ENCODE measurements at regions not wholly inside any gene's neighbourhood (a gene's known extent, or its start where the extent isn't known, plus 50 kb on each side); places are given as distances from the start of the nearest gene placed in this dataset.

DNA sequence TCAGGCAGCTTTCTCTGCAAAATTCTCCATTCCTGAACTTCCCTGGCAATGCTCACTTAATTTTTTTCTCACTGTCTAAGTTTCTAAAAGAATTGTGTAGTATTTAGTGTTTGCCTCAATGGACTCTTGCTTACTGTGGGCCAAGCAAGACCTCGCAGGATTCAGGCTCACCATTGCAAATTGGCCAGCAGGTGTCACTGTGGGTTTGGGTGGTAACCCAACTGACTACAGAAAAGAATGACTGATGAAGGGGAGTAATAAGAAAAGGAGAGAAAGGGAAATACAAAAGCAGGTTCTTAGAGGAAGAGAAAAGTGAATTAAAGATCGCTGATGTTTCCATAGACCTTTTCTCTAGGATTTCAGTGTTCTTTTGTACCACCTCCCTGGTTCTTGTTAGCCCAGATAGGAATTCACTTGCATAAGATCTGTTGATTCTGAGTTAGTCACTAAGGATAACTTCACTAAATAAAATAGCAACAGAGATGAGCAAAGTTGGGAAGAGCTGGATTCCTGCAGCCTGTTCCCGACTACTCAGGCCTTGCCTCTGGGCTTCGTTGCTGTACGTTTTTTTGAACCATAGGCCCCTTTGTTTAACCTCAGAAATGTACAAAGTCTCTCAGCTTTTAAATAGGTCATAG is 386.5 kb upstream of the DDHD1 start:
- peak in 1 of 2 donors; percentile 31 for DNase-seq

DNA sequence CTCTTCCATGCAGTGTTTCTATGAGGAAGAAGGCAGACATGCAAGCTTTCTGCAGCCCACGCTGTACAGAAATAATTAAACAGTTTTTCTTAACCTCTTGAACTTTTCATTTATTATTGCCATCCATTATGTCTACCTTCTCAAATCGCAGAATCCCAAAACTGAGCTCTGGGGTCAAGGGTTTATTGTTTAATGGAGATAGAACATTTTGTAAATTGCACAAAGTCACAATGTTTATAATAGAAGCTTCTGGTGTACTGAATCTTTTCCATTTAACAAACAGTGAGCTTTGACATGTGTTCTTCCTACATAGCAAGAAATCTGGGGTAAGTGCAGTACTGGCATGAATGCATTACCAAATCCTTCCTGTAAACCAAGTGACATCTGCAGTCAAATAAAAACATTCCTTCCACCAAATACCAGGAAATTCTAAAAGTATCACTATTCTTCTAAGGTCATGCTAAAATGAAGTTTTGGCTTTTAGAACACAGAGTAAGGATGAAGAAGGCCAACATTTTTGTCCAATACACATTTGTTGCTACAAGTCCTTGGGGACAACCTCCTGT is 385.3 kb upstream of the DDHD1 start:
- DNase-seq, result no peak

DNA sequence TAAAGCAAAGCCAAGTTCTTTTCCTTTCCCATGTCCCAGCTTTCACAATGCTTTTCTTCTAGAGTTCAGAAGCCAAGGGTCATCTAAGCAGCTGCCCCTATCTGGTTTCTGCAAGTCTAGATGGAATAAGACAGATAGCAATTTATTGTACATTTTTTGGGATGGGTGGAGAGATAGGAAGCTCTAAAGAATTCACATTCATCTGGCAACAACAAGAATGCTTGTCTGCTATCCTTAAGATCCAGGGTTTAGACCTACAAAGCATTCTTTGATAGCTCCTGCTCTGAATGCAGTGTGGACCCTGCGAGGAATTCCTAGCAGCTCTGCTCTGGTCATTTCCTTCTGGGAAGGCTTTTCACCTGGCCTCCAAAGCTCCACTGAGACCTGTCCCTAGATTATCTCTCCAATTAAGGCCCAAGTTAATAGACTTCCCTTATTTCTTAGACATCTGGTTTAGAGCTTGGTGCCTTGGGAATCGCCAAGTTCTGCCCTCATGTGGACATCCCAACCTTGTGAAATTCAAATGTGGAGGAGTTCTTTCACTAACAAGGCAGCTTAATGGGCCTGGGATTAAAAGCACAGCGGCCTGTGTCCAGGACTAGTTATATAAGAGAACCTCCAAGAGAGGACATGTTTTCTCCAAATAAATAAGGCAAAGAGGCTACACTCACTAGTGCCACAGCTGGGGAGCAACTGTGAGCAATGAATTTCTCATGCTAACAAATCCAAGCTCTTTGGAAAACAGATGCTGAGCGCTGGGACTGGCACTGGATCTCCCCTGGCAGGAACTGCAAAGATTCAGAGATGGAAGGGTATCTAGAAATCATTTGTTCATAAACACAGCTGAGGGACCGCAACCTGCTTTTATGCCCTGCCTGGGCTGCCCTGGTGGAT is 384.5 kb upstream of the DDHD1 start:
- DNase-seq, result no peak

DNA sequence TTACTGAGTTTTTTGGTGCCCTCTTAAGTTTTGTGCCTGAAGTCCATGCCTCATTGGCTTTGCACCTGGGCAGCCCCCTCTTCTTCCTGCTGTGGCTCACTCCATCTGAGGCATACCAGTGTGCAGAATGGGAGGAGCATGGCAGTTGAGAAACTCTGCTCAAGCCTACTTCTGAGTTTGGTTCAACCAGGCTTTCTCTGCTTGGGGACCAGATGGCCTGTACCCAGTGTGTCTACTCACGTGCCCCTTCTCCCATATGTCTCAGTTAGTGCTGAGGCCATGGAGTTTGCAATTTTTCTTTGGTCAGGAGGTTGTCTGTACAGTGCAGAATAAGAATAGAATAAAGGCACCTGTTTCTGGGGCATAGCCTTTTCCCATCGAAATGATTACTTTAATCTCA is 383.3 kb upstream of the DDHD1 start:
- no peak for DNase-seq

DNA sequence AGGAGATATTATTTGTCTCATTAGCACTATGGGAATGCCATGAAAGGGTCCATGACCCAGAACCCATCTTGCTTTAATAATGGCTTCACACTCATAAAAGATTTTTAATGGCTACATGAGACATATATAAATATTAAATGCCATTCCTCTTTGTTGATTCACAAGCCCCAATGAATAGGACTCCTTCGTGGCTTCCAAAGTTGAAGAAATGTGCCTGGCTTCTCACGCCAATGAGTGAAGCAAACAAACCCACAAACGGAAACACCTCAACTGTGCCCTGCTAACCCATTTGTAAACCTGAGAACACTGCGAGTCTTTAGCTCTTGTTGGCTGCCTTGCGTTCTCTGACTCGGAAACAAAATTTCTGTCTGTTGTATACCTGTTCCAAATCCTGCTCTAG is 381.7 kb upstream of the DDHD1 start:
- no peak for DNase-seq

DNA sequence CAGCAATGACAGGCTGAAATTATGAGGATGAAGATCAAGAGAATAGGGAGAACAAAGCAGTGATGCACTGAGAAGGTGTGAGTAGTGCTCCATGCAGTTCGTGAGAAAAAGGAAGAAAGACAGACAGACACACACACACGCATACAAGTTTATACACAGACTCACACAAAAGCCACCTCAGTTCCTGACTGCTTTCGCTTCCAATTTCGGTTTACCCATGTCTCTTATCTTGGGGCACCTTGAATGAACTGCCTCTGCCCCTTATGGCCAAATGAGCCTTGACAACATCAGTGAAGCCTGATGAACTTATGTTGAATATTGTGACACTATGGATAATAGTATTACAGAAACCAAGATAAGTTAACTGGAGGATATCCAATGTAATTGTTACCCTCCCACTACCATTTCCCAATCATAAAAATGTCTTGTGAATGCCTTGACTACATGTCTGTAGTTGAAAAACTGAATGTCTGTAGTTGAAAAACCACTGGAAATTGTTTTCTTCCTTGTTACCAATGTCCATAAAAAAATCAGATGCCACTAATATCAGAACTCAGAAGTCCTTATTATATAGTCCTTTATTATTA is 380.4 kb upstream of the DDHD1 start:
- DNase-seq, result no peak

DNA sequence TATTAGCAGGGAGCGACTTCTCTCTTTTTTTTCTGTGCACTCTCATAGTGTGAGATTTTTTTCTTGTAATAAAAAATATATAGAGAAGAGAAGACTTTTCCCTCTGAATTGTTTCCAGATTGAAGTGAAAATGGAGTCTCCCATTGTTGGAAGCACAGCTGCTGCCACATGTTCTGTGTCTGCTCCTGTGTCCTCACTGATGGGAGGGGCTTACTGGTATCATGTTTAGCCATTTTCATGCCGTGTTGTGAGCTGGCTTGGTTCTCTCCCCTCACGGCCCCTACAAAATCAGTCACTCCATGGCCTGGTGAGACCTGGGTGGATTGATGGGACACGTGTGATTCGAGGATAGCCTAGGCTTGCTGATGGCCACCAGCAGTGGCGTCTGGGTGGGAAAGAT is 379.7 kb upstream of the DDHD1 start:
- DNase-seq, result no peak

DNA sequence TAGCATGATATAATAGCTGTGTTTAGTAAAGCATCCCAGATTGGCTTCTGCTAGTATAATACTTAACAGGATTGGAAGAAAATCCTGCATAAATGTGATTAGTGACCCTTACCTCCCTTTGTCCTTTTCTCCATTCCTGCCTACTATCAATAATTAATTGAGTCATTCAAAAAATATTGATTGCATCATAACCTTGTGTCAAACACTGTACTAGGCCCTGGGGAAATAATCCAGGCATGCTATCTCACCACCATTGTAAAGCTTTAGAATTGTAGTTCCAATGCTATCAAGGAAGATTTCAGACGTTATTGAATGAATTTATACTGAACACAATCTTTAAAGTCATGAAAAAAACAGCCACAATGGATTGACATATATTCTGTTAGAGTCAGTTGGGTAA is 378.6 kb upstream of the DDHD1 start:
- no peak for DNase-seq

DNA sequence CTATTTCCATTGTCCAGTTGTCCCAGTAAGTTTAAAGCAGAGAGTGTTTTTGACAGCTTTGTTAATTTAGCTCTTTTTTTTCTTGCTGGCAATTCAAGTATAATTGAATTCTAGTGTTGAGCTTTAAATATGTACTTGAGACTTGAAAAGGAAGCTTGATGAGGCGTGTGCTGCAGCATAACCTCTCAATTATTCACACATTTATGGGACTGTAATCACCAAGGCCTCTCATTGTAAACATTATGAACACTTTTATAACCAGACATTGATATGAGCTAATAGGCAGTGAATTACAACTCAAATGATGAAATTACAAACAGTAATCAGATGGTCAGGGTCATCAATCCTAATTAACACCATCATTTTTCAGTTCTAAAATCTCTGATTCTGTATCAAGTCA is 378.0 kb upstream of the DDHD1 start:
- DNase-seq, result no peak

DNA sequence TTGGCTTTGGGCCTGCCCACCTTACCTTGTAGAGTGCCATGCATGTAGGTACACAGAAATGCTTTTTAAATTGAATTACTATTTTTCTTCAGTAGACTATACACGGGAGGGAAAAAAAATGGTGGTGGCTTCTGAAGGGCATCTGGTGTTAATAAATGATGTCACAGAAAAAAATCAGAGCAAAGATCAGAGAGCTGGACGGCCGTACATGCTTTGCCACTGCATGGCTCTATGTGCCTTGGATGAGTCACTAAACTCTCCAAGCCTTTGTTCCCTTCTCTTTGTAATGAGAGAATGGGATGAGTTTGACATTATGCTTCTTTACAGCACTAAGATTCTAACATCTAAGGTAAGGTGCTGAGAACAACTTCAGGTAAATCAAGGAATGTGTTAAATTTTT is 376.4 kb upstream of the DDHD1 start:
- DNase-seq, result no peak

DNA sequence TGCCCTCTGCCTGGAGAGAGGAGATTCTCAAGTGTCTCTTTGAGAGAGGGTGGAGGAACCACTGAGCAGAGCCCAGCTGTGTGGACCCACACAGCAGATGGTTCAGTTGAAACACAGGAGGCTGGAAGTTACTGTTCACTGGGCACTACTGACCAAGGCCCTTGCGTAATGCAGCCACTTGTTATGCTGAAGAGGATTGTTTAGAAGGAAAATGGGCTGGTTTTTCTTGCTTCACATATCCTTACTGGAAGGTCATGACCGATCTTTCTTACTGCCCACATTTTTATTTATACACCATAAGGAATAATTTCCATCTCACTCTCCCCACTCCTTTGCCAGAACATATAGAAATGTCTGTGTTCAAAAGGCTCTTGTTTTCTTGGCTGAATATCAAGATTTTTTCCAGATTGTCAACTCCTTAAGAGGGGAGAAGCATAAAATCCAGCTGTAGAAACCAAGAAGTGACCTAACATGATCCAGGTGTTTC is 375.1 kb upstream of the DDHD1 start:
- DNase-seq, result no peak

DNA sequence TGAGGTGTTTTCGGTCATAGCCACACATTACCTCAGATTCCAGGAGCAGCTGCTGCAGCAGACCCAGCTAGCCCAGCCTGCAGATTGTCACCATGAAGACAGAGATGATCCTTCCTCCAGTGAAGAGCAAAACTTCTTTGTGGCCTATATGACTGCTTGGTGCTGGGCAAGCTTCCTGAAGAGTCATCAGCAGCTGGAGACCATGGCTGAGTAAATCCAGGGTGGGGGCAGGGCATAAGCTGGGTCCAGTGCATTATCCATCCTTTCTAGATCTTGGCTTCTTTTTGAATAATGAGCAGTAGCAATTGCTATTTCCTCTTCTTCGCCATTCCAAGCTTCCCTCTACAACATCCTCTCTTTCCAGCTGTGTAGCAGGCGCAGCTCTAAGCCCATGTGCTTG is 373.1 kb upstream of the DDHD1 start:
- no peak for DNase-seq

DNA sequence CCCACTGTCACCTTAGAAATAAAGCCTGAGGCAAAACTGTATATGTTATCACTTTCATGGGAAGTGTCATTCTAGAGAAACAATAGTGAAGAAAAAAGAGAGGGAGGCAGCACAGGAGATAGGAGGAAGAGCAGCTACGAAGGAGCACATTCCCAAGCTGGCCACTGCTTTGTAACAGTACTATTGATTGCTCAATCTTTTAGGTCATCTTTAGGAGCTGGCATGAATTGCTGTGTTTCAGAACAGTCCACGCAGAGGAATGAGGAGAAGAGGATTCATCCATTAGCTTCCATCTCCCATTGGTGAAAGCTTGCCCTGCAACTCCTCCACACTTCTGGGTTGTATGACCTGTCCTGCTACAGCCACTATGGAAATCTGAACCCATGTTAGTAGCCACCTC is 372.5 kb upstream of the DDHD1 start:
- no peak for DNase-seq

DNA sequence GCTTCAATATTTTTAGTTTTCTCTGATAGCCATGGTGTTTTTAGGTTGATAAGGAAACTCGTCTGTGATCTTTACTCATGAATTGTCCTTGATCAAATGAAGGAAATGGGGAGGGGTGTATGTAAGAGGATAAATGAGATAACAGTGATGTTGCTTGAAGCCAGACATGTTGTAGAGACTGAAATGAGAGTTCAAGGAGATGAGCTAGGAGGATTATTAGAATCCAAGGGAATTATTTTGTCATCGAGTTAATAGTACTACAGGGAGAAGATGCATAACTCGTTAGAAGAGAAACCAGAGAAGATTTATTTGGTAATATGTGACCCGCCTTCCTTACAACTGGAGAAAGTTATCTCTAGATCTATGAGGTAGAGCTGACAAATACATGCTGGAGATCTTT is 371.3 kb upstream of the DDHD1 start:
- DNase-seq, result no peak

DNA sequence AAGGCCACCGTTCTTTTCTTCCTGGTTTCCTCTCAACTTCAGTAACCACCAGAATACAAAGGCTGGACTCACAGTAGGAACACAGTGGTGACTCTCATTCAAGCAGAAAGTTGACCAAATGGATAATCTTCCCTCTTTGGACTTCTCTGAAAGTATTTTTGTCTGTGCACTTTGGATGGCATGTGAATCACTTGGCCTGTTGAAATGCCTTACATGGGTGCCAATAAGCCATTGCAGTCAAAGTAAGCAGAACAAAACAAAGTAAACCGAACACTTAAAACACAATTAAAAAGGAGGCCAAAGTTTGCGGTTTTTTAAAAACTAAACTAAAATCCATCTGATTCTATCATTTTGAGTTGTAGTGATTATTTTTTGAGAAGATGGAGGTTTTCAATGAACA is 370.1 kb upstream of the DDHD1 start:
- DNase-seq, result no peak

DNA sequence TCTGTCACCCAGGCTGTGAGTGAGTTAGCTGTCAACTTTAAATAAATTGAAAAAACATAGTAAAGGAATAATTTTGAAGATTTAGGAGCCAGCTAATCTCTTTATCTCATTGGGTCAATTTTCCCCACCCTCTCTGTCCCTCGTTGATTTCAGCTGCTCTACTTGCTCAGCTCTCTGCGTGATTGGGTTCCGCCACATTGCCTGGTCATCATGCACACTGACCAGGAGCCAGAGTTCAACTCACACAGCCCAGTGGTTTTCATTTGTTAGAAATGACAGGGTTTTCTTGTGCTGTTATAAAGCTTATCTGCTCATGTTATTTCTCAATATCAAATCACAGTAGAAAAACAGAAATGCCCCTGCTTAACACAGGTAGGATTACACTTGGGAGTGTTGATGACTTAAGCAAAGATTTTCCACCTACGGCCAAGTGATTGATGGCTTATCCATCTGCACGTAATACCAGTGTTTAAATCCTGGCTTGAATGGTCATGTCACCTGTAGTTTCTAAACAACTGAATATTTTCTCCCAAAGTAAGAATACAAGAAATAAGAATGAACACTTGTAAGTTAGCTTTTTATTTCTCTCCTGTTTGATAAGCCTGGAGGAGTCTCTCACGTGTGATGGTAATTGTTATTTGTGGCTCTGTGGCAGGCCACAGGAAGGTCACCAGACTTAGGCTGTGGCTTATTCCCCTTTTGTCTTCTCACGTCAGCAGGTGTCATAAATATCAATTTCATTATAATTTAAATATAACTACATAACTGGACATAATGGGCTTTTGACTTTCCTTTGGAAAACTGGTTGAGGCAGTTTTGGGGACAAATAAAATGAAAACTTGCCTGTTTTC is 367.2 kb upstream of the DDHD1 start:
- no peak for DNase-seq

DNA sequence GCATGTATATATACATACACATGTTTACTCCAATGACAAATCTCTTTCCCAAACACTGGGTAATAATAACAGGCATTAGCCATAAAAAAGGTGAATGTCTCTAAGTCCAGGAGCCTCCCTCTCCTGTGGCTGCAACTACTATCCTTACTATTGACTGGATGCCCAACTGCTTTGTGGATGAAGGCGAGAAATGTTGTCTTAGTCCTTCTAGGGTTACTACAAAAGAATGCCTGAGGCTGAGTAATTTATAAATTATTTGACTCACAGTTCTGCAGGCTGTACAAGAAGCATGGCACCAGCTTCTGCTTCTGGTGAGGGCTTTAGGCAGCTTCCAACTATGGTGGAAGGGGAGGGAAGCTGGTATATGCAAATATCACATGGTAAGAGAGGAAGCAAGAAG is 366.0 kb upstream of the DDHD1 start:
- no peak for DNase-seq

DNA sequence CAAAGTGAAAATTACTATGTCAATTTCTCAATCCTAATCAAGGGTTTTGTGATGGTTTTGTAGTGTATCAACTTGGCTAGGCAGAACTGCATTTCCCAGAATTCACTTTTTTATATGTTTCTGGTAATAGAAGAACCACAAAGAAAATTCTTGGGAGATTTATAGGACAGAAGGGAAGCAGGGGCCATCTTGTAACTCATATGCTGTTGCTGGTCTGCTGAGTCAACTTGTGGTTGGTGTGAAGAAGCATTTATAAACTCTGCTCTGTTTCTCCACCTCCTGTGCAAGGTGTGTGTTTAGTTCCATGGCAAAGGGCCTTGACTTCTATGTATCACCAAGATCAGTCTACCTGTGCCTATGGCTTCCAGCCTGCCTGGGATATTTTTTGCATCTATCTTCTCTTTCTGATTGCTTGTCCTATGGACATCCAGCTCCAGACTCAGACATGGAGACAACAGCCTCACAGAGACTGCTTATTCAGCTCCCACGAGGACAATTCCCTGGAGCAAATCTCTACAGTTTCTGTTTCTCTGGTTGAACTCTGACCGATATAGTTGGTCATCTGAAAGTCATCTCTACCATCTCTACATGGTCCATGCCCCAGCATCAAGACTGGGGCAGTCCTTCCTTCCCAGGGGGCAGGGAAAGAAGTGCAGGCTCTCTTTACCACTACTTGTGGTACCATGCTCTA is 364.3 kb upstream of the DDHD1 start:
- DNase-seq, result no peak

DNA sequence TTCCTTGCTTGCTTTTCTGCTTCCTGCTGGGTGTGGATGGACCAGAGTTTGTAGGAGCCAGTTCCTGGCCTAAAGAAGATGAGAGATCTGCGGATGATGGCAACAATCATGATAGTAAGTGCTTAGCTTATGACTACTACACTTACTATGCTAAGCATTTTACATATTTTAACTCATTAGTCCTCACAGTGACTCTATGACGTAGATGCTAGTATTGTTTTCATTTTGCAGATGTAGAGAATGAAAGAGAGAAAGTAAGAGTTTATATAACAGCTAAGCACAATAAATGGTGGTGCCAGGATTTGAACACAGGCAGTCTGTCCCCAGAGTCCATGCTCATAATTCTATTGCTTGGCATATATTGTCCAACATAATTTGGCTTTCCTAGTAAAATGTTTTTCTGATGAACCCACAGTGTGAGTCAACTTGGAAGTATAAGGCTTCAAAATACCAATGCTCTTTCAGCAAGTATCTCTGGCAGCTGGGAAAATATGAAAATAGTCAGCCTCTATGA is 363.2 kb upstream of the DDHD1 start:
- no peak for DNase-seq

DNA sequence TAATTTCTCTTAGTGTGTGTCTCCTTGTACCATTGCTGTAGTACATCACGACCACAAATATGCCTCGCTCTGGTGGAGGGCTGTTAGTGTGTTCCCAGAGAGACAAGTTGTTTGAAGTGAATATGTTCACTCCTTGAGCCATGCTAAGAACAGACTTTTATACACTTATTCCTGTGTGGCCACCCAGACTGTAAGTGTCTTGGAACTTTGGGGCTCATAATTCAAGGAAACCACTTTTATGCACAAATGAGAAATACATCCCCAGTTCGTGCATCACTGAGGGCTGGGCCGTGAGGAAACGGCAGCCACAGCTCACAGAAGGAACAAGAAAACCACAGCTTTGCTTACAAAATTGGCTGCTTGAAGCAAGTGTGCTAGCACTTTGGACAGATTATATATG is 362.2 kb upstream of the DDHD1 start:
- DNase-seq, result no peak

DNA sequence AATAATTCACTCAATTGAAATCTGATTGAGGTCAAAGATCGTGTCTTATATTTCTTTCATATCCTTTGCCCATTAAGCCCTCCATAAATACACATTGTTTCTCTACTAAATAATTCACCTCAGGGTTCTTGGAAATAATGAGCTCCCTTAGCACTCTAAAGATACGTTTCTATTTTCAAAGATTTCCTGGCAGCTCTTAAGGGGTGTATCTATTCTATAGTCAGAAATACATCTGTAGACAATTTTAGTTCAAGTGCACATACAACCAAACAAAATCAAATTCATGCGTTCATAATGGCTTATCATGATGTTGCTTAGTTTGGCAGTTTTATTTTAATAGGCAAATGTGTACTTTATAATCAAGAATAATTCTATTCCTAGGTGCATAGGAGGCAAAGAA is 361.1 kb upstream of the DDHD1 start:
- DNase-seq, result no peak
